ENCODE measurements at regions not wholly inside any gene's neighbourhood (a gene's known extent, or its start where the extent isn't known, plus 50 kb on each side); places are given as distances from the start of the nearest gene placed in this dataset.

DNA sequence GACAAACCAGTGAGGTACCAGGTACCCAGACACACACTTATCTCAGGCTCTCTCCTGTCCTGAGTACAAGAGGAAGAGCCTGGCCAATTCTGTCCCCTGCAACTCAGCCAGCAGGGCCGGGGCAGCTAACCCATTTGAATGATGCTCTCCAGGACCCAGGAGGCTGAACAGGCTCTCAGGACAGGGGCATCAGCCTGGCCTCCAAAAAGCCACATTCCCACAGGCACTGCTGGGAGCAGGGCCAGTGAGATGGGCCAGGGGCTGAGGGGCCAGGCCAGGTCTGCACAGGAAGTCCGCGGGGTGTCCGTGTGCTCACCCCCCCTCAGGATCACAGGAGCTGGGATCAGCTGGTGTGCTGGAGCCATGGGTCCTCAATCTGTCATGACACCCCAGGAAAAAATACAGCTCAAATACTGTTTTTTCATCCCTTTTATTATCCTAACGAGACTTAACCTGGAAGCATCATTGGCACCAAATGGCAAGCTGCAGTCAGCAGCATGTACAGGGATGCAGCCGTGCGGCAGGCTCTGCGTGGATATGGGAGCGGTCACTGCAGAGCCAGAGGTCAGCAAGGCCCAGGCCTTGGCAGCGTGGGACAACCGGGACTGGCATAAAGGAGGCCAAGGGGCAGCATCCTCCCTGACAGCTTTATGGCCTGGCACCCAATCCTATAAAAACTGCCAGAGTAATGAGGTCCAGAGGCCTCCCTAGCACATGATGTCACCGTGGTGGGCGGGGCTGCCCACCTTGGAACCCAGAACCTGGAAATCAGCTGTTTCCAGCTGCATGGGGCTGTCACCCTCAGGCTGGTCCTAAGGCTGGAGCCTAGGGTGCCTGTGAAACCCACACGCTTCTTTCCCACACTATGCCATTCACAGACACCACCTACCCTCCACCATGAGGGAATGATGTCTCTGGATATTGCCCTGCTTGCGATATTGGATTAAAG lies 276.7 kb downstream of the C16orf95 start:
- peaks cover 7% of the 10 kb centered on the region for H3K27me3 ChIP-seq (ENCODE audit: control insufficient read depth, insufficient read depth, low read length)
- TF ChIP-seq, protein P1, sequence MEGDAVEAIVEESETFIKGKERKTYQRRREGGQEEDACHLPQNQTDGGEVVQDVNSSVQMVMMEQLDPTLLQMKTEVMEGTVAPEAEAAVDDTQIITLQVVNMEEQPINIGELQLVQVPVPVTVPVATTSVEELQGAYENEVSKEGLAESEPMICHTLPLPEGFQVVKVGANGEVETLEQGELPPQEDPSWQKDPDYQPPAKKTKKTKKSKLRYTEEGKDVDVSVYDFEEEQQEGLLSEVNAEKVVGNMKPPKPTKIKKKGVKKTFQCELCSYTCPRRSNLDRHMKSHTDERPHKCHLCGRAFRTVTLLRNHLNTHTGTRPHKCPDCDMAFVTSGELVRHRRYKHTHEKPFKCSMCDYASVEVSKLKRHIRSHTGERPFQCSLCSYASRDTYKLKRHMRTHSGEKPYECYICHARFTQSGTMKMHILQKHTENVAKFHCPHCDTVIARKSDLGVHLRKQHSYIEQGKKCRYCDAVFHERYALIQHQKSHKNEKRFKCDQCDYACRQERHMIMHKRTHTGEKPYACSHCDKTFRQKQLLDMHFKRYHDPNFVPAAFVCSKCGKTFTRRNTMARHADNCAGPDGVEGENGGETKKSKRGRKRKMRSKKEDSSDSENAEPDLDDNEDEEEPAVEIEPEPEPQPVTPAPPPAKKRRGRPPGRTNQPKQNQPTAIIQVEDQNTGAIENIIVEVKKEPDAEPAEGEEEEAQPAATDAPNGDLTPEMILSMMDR (conservative IDR thresholded peaks at IDR 0.05 in 1 of 2, IDR thresholded peaks at IDR 0.05 in 1 of 2; ENCODE audit: low read depth in 1 of 2, low read length in 2 of 2): no peak
- no peak for TF ChIP-seq EZH2 (IDR thresholded peaks at IDR 0.05; ENCODE audit: low read length, missing control alignments)
- DNase-seq (ENCODE audit: low read depth in 2 of 2): no peak

GRCh38 chr16:87041286-87041685 lies 275.9 kb downstream of the C16orf95 start:
- TF ChIP-seq EZH2 (IDR thresholded peaks at IDR 0.05; ENCODE audit: low read length, missing control alignments): no peak
- TF ChIP-seq, protein P1 (conservative IDR thresholded peaks at IDR 0.05 in 1 of 2, IDR thresholded peaks at IDR 0.05 in 1 of 2; ENCODE audit: low read depth in 1 of 2, low read length in 2 of 2): no peak
- no peak overlapping the region for H3K4me2 ChIP-seq (ENCODE audit: extremely low read depth, insufficient read depth, low read length)
- no peak overlapping the region for H3K4me3 ChIP-seq (replicated peaks in 1 of 4; ENCODE audit: control extremely low read depth in 1 of 4, insufficient read depth in 1 of 4, low read depth in 3 of 4, low read length in 4 of 4)
- H3K36me3 ChIP-seq (ENCODE audit: control insufficient read depth, insufficient read depth, low read length): no peaks in the 10 kb centered on the region
- no peak overlapping the region for H3K27ac ChIP-seq (ENCODE audit: insufficient read depth, low read length)
- H3K4me1 ChIP-seq (ENCODE audit: control insufficient read depth, extremely low read depth, insufficient read depth, low read length): no peaks in the 10 kb centered on the region
- H2AFZ ChIP-seq (ENCODE audit: low read length): no peak overlapping the region
- no peak for DNase-seq (ENCODE audit: low read depth in 2 of 2)
- no peak overlapping the region for H3K9ac ChIP-seq (ENCODE audit: insufficient read depth, low read length)
- peaks cover 7% of the 10 kb centered on the region for H3K27me3 ChIP-seq (ENCODE audit: control insufficient read depth, insufficient read depth, low read length)
- H3K79me2 ChIP-seq (ENCODE audit: control insufficient read depth, insufficient read depth, low read length): no peaks in the 10 kb centered on the region
- H3K9me3 ChIP-seq (ENCODE audit: control insufficient read depth, insufficient read depth, low read depth, low read length): no peaks in the 10 kb centered on the region
- no peaks in the 10 kb centered on the region for H4K20me1 ChIP-seq (ENCODE audit: control insufficient read depth, extremely low read depth, insufficient read depth, low read length)

More for the DNA sequence above, 276.7 kb downstream of the C16orf95 start:
- no peak overlapping the region for H3K4me2 ChIP-seq (ENCODE audit: extremely low read depth, insufficient read depth, low read length)
- no peak overlapping the region for H3K4me3 ChIP-seq (replicated peaks in 1 of 4; ENCODE audit: control extremely low read depth in 1 of 4, insufficient read depth in 1 of 4, low read depth in 3 of 4, low read length in 4 of 4)
- no peak overlapping the region for H3K9ac ChIP-seq (ENCODE audit: insufficient read depth, low read length)
- H3K4me1 ChIP-seq (ENCODE audit: control insufficient read depth, extremely low read depth, insufficient read depth, low read length): no peaks in the 10 kb centered on the region
- H2AFZ ChIP-seq (ENCODE audit: low read length): no peak overlapping the region
- no peak overlapping the region for H3K27ac ChIP-seq (ENCODE audit: insufficient read depth, low read length)
- no peaks in the 10 kb centered on the region for H3K9me3 ChIP-seq (ENCODE audit: control insufficient read depth, insufficient read depth, low read depth, low read length)
- H3K36me3 ChIP-seq (ENCODE audit: control insufficient read depth, insufficient read depth, low read length): no peaks in the 10 kb centered on the region
- no peaks in the 10 kb centered on the region for H3K79me2 ChIP-seq (ENCODE audit: control insufficient read depth, insufficient read depth, low read length)
- H4K20me1 ChIP-seq (ENCODE audit: control insufficient read depth, extremely low read depth, insufficient read depth, low read length): no peaks in the 10 kb centered on the region

DNA sequence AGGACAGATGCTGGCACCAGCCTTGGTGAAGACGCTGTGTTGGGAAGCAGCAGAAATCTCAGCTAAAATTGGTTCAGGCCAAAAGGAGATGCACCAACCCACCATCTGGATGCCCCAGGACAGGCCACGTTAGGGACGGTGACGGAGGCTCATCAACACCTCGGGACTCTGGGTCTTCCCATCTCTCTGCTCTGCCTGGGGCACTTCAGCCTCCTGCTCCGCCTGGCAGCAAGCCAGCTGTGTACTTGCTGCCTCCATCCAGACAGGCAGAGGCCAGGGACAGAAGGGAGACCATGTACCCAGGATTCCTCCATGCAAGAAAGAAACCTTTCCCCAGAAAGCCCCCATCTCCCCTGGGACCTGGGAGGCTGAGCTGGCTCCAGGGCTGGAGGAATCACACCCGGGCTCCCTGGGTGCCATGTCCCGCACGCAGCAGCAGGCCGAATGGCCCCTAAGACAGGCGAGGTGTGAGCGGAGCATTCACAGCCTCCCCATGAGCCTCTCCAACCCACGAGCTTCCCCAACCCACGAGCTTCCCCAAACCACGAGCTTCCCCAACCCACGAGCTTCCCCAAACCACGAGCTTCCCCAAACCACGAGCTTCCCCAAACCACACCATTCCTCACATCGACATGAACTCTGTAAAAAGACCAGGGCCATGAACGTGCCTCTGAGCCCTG lies 274.5 kb downstream of the C16orf95 start:
- H3K9ac ChIP-seq (ENCODE audit: insufficient read depth, low read length): no peak overlapping the region
- H3K79me2 ChIP-seq (ENCODE audit: control insufficient read depth, insufficient read depth, low read length): no peaks in the 10 kb centered on the region
- H4K20me1 ChIP-seq (ENCODE audit: control insufficient read depth, extremely low read depth, insufficient read depth, low read length): no peaks in the 10 kb centered on the region
- peaks cover 7% of the 10 kb centered on the region for H3K27me3 ChIP-seq (ENCODE audit: control insufficient read depth, insufficient read depth, low read length)
- H3K9me3 ChIP-seq (ENCODE audit: control insufficient read depth, insufficient read depth, low read depth, low read length): no peaks in the 10 kb centered on the region
- H3K4me3 ChIP-seq (replicated peaks in 1 of 4; ENCODE audit: control extremely low read depth in 1 of 4, insufficient read depth in 1 of 4, low read depth in 3 of 4, low read length in 4 of 4): no peak overlapping the region
- no peak overlapping the region for H3K27ac ChIP-seq (ENCODE audit: insufficient read depth, low read length)
- DNase-seq (ENCODE audit: low read depth in 2 of 2): no peak
- TF ChIP-seq, protein P1 (conservative IDR thresholded peaks at IDR 0.05 in 1 of 2, IDR thresholded peaks at IDR 0.05 in 1 of 2; ENCODE audit: low read depth in 1 of 2, low read length in 2 of 2): no peak
- no peak for TF ChIP-seq EZH2 (IDR thresholded peaks at IDR 0.05; ENCODE audit: low read length, missing control alignments)
- no peaks in the 10 kb centered on the region for H3K4me1 ChIP-seq (ENCODE audit: control insufficient read depth, extremely low read depth, insufficient read depth, low read length)
- H2AFZ ChIP-seq (ENCODE audit: low read length): no peak overlapping the region
- no peaks in the 10 kb centered on the region for H3K36me3 ChIP-seq (ENCODE audit: control insufficient read depth, insufficient read depth, low read length)
- H3K4me2 ChIP-seq (ENCODE audit: extremely low read depth, insufficient read depth, low read length): no peak overlapping the region
